GM23248 (cell line): ENCODE measurements at regions not wholly inside any gene's neighbourhood (a gene's known extent, or its start where the extent isn't known, plus 50 kb on each side); places are given as distances from the start of the nearest gene placed in this dataset.

Source experiments
- DNase-seq: peaks from one replicate; pipeline ENCODE4 v3.0.0-alpha.2; 2015
- H2AFZ ChIP-seq: fragments of 200-600 bp; sonication (generic); 2 replicates; pipeline ENCODE4 v1.6.1; 2016; ENCODE audit warnings: antibody characterized with exemption
- H3F3A ChIP-seq: fragments of 200-600 bp; sonication (generic); 2 replicates; pipeline ENCODE4 v1.6.1; 2016; ENCODE audit warnings: mild to moderate bottlenecking, antibody characterized with exemption, mixed run types; ENCODE audit not compliant: insufficient read depth
- H3K27ac ChIP-seq: fragments of 200-600 bp; sonication (generic); 2 replicates; pipeline ENCODE4 v1.5.1; 2016; ENCODE audit warnings: mild to moderate bottlenecking
- H3K27me3 ChIP-seq: fragments of 200-600 bp; sonication (generic); replicated peaks from 2 replicates; pipeline ENCODE4 v1.6.1; 2016; ENCODE audit warnings: mild to moderate bottlenecking; ENCODE audit not compliant: insufficient read depth
- H3K36me3 ChIP-seq: fragments of 200-600 bp; sonication (generic); 2 replicates; pipeline ENCODE4 v1.6.1; 2016; ENCODE audit warnings: low read depth, mild to moderate bottlenecking
- H3K4me1 ChIP-seq: fragments of 200-600 bp; sonication (generic); 2 replicates; pipeline ENCODE4 v1.6.1; 2016; ENCODE audit warnings: mild to moderate bottlenecking; ENCODE audit not compliant: insufficient read depth
- H3K4me2 ChIP-seq: fragments of 200-600 bp; sonication (generic); one replicate; pipeline ENCODE4 v1.6.1; 2016; ENCODE audit warnings: mild to moderate bottlenecking; ENCODE audit not compliant: unreplicated experiment
- H3K4me3 ChIP-seq: fragments of 200-600 bp; sonication (generic); 2 replicates; pipeline ENCODE4 v1.5.1; 2016; ENCODE audit warnings: mild to moderate bottlenecking
- H3K79me2 ChIP-seq: fragments of 200-600 bp; sonication (generic); 2 replicates; pipeline ENCODE4 v1.6.1; 2016; ENCODE audit warnings: mild to moderate bottlenecking; ENCODE audit not compliant: insufficient read depth
- H3K9ac ChIP-seq: fragments of 200-600 bp; sonication (generic); 2 replicates; pipeline ENCODE4 v1.6.1; 2016; ENCODE audit warnings: mild to moderate bottlenecking
- H3K9me2 ChIP-seq: fragments of 200-600 bp; sonication (generic); 2 replicates; pipeline ENCODE4 v1.6.1; 2016; ENCODE audit warnings: mixed run types, mild to moderate bottlenecking, moderate library complexity; ENCODE audit not compliant: insufficient read depth
- H3K9me3 ChIP-seq: fragments of 200-600 bp; sonication (generic); one replicate; pipeline ENCODE4 v1.6.1; 2017; ENCODE audit warnings: low read depth
- H4K20me1 ChIP-seq: fragments of 200-600 bp; sonication (generic); 2 replicates; pipeline ENCODE4 v1.6.0; 2016; ENCODE audit not compliant: insufficient read depth
- EZH2 ChIP-seq: fragments of 200-600 bp; sonication (generic); IDR thresholded peaks from 2 replicates; pipeline ENCODE4 v1.6.1; 2018; ENCODE audit warnings: antibody characterized with exemption, mild to moderate bottlenecking; ENCODE audit not compliant: insufficient read depth, poor library complexity, severe bottlenecking
- EZH2phosphoT487 ChIP-seq: fragments of 200-600 bp; sonication (generic); IDR thresholded peaks from 2 replicates; pipeline ENCODE4 v1.6.1; 2018; ENCODE audit warnings: antibody characterized with exemption, moderate library complexity, mild to moderate bottlenecking, low read depth; ENCODE audit not compliant: insufficient read depth
- WGBS, 2 experiments: methylation state at CpG; one replicate each; pipeline ENCODE4 v1.1.6; 2015 to 2017; ENCODE audit warnings: low lambda C conversion rate in 2 of 2, low coverage in 1 of 2; ENCODE audit errors: missing lambda C conversion rate in 2 of 2; 5-methylcytosine and 5-hydroxymethylcytosine counted together
- in situ Hi-C: fragments of 300-500 bp; cut with MboI; formaldehyde crosslinking; loops from 2 replicates; pipeline ENCODE4 v1.15.0; 2020

- WGBS, 2 experiments, result 57 to 59% methylated on average over 10 of the region's 10 CpGs
- in situ Hi-C loops, result no loop called here
- Histone ChIP-seq H3K4me1 (no peaks in the 10 kb centered on the region), H3K79me2 (no peaks in the 10 kb centered on the region), H3K27ac (no peak overlapping the region), H3K36me3 (no peaks in the 10 kb centered on the region), H2AFZ (no peak overlapping the region), H3K9me3 (no peaks in the 10 kb centered on the region), H3K27me3 (peaks cover 18% of the 10 kb centered on the region), H3K9ac (no peak overlapping the region), H3K4me3 (no peak overlapping the region), H3K4me2 (no peak overlapping the region), H4K20me1 (no peaks in the 10 kb centered on the region), H3F3A (no peaks in the 10 kb centered on the region), H3K9me2 (no peaks in the 10 kb centered on the region)
- TF ChIP-seq EZH2 (no peak), EZH2phosphoT487 (no peak)
- DNase-seq, result no peak
These were observed 134.8 kb upstream of the WNT4 start for GRCh38 chr1:22277662-22278061.

- Histone ChIP-seq H4K20me1 (no peaks in the 10 kb centered on the region), H3K27ac (no peak overlapping the region), H3K4me2 (no peak overlapping the region), H3K36me3 (no peaks in the 10 kb centered on the region), H2AFZ (no peak overlapping the region), H3K9ac (no peak overlapping the region), H3K4me1 (no peaks in the 10 kb centered on the region), H3K79me2 (no peaks in the 10 kb centered on the region), H3K9me2 (no peaks in the 10 kb centered on the region), H3K27me3 (peaks cover 16% of the 10 kb centered on the region), H3F3A (no peaks in the 10 kb centered on the region), H3K9me3 (no peaks in the 10 kb centered on the region), H3K4me3 (no peak overlapping the region)
- no peak for TF ChIP-seq EZH2
- no peak for TF ChIP-seq EZH2phosphoT487
- no peak for DNase-seq
- WGBS, 2 experiments, result 90% methylated on average over 3 of the region's 3 CpGs
- in situ Hi-C loops, result no loop called here
These were observed 136.8 kb upstream of the WNT4 start for GRCh38 chr1:22279735-22280134.

- Histone ChIP-seq H3K27me3 (peaks cover 10% of the 10 kb centered on the region; the same call in 1 of the 2 replicates), H3K9me2 (no peaks in the 10 kb centered on the region), H3K27ac (no peak overlapping the region), H3K9me3 (no peaks in the 10 kb centered on the region), H3K4me3 (no peak overlapping the region), H3K4me2 (no peak overlapping the region), H3K36me3 (no peaks in the 10 kb centered on the region), H2AFZ (no peak overlapping the region), H3F3A (no peaks in the 10 kb centered on the region), H3K9ac (no peak overlapping the region), H4K20me1 (no peaks in the 10 kb centered on the region), H3K4me1 (no peaks in the 10 kb centered on the region), H3K79me2 (no peaks in the 10 kb centered on the region)
- DNase-seq, result no peak
- TF ChIP-seq EZH2phosphoT487 (no peak), EZH2 (no peak)
- in situ Hi-C loops, result no loop called here
- WGBS, 2 experiments, result 70 to 78% methylated on average over 3 of the region's 3 CpGs
These were observed 137.6 kb upstream of the WNT4 start for GRCh38 chr1:22280526-22280925.

- Histone ChIP-seq H3F3A (no peaks in the 10 kb centered on the region), H4K20me1 (no peaks in the 10 kb centered on the region), H3K4me3 (no peak overlapping the region), H3K9me2 (no peaks in the 10 kb centered on the region), H3K27ac (no peak overlapping the region), H2AFZ (no peak overlapping the region), H3K4me1 (no peaks in the 10 kb centered on the region), H3K9ac (no peak overlapping the region), H3K27me3 (peaks cover 5% of the 10 kb centered on the region; the same call in 1 of the 2 replicates), H3K79me2 (no peaks in the 10 kb centered on the region), H3K36me3 (no peaks in the 10 kb centered on the region), H3K4me2 (no peak overlapping the region), H3K9me3 (no peaks in the 10 kb centered on the region)
- DNase-seq, result no peak
- in situ Hi-C loops, result no loop called here
- TF ChIP-seq EZH2 (no peak), EZH2phosphoT487 (no peak)
- WGBS, 2 experiments, result 61 to 62% methylated on average over 11 of the region's 11 CpGs
These were observed 138.8 kb upstream of the WNT4 start for GRCh38 chr1:22281521-22282363.
